ENCODE measurements at regions not wholly inside any gene's neighbourhood (a gene's known extent, or its start where the extent isn't known, plus 50 kb on each side); places are given as distances from the start of the nearest gene placed in this dataset.
A peak's percentile ranks its signal among the peaks of the same experiment; 100 is the strongest.
"Not testable (repeated sequence)": the region's sequence is repeated elsewhere in the genome, so short reads cannot be mapped to it uniquely, and the experiment has no call there.

- no peak for DNase-seq
Observed at GRCh38 chr7:67301667-67302066, 305.0 kb downstream of the TYW1 start.

- DNase-seq = peak; percentile 99
Observed at GRCh38 chr7:67302113-67303039, 305.7 kb downstream of the TYW1 start.

GRCh38 chr7:67304846-67305245 is 308.2 kb downstream of the TYW1 start:
- DNase-seq = not testable (repeated sequence)

GRCh38 chr7:67306331-67306730 is 309.7 kb downstream of the TYW1 start:
- DNase-seq = no peak

- DNase-seq = no peak
Observed at GRCh38 chr7:67309764-67310549, 313.3 kb downstream of the TYW1 start.

GRCh38 chr7:67311901-67312300 is 315.3 kb downstream of the TYW1 start:
- DNase-seq = no peak

- DNase-seq = no peak
Observed at GRCh38 chr7:67313213-67313612, 316.6 kb downstream of the TYW1 start.

- not testable (repeated sequence) for DNase-seq
Observed at GRCh38 chr7:67316902-67317301, 320.3 kb downstream of the TYW1 start.

GRCh38 chr7:67328257-67328656 is 331.6 kb downstream of the TYW1 start:
- DNase-seq = not testable (repeated sequence)

GRCh38 chr7:67335165-67335564 is 338.5 kb downstream of the TYW1 start:
- DNase-seq = not testable (repeated sequence)

GRCh38 chr7:67335663-67336062 is 339.0 kb downstream of the TYW1 start:
- not testable (repeated sequence) for DNase-seq

- not testable (repeated sequence) for DNase-seq
Observed at GRCh38 chr7:67338545-67338944, 341.9 kb downstream of the TYW1 start.

GRCh38 chr7:67341153-67341768 is 344.6 kb downstream of the TYW1 start:
- no peak for DNase-seq

- no peak for DNase-seq
Observed at GRCh38 chr7:67343114-67343513, 346.5 kb downstream of the TYW1 start.

GRCh38 chr7:67343572-67343971 is 346.9 kb downstream of the TYW1 start:
- DNase-seq = no peak

GRCh38 chr7:67344481-67345193 is 348.0 kb downstream of the TYW1 start:
- no peak for DNase-seq

- no peak for DNase-seq
Observed at GRCh38 chr7:67346126-67346525, 349.5 kb downstream of the TYW1 start.

- DNase-seq = no peak
Observed at GRCh38 chr7:67346876-67347275, 350.2 kb downstream of the TYW1 start.

- DNase-seq = no peak
Observed at GRCh38 chr7:67348171-67348570, 351.5 kb downstream of the TYW1 start.

- not testable (repeated sequence) for DNase-seq
Observed at GRCh38 chr7:67357653-67358052, 361.0 kb downstream of the TYW1 start.

GRCh38 chr7:67358316-67358715 is 361.7 kb downstream of the TYW1 start:
- not testable (repeated sequence) for DNase-seq

GRCh38 chr7:67358738-67359137 is 362.1 kb downstream of the TYW1 start:
- not testable (repeated sequence) for DNase-seq

- no peak for DNase-seq
Observed at GRCh38 chr7:67359900-67360299, 363.3 kb downstream of the TYW1 start.
